ENCODE measurements at regions not wholly inside any gene's neighbourhood (a gene's known extent, or its start where the extent isn't known, plus 50 kb on each side); places are given as distances from the start of the nearest gene placed in this dataset.

GRCh38 chr20:11810311-11811083 lies 107.2 kb upstream of the BTBD3 start:
- intact Hi-C loops (cut with micrococcal nuclease; ENCODE audit: unreplicated experiment) = no loop called here
- BruUV-seq (replicated peaks) = no TSS peak
- H3K27me3 Mint-ChIP-seq (ENCODE audit: unreplicated experiment) = no peaks in the 10 kb centered on the region
- no peaks in the 10 kb centered on the region for H3K36me3 Mint-ChIP-seq (ENCODE audit: insufficient read depth, unreplicated experiment)
- H3K4me1 Mint-ChIP-seq (ENCODE audit: low read depth, unreplicated experiment) = peaks cover 8% of the 10 kb centered on the region
- CTCF ChIA-PET = no interaction called here
- DNase-seq = no peak
- TF ChIP-seq CTCF (IDR thresholded peaks at IDR 0.05; ENCODE audit: unreplicated experiment) = no peak
- H3K27ac Mint-ChIP-seq (ENCODE audit: unreplicated experiment) = no peak overlapping the region
- no peaks in the 10 kb centered on the region for H3K9me3 Mint-ChIP-seq (ENCODE audit: low read depth, unreplicated experiment)
- H3K4me3 Mint-ChIP-seq (ENCODE audit: low read depth, unreplicated experiment) = no peak overlapping the region

DNA sequence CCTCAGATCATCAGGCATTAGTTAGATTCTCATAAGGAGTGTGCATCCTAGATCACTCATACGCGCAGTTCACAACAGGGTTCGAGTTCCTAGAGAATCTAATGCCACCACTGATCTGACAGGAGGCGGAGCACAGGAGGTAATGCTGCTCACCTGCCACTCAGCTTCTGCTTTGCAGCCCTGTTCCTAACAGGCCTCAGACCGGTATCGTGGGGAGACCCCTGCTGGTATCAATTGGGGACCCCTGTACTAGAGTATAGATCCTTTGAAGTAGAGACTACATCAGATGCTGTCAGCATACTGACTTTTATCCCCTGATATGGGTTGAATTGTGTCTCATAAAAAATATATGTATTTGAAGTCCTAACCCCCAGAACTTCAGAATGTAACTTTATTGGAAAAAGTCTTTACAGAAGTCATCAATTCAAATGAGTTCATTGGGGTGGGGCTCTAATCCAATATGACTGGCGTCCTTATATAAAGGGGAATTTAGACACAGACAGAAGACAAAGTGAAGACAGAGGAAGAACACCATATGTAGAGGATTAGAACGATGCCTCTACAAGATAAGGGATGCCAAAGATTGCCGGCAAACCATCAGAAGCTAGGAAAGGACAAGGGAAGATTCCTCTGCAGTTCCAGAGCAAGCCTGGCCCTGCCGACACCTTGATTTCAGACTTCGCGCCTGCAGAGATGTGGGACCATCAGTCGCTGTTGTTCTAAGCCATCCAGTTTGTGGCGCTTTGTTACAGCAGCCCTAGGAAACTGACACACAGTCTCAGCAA lies 104.4 kb upstream of the BTBD3 start:
- intact Hi-C loops (cut with micrococcal nuclease; ENCODE audit: unreplicated experiment) = no loop called here
- H3K4me1 Mint-ChIP-seq (ENCODE audit: low read depth, unreplicated experiment) = peaks cover 8% of the 10 kb centered on the region
- CTCF ChIA-PET = no interaction called here
- H3K4me3 Mint-ChIP-seq (ENCODE audit: low read depth, unreplicated experiment) = no peak overlapping the region
- no peaks in the 10 kb centered on the region for H3K27me3 Mint-ChIP-seq (ENCODE audit: unreplicated experiment)
- no peak overlapping the region for H3K27ac Mint-ChIP-seq (ENCODE audit: unreplicated experiment)
- BruUV-seq (replicated peaks) = no TSS peak
- DNase-seq = no peak
- H3K9me3 Mint-ChIP-seq (ENCODE audit: low read depth, unreplicated experiment) = no peaks in the 10 kb centered on the region
- H3K36me3 Mint-ChIP-seq (ENCODE audit: insufficient read depth, unreplicated experiment) = no peaks in the 10 kb centered on the region
- no peak for TF ChIP-seq CTCF (IDR thresholded peaks at IDR 0.05; ENCODE audit: unreplicated experiment)

GRCh38 chr20:11814267-11814666 lies 103.4 kb upstream of the BTBD3 start:
- no TSS peak for BruUV-seq (replicated peaks)
- Mint-ChIP-seq H3K4me1 (ENCODE audit: low read depth, unreplicated experiment) (peaks cover 8% of the 10 kb centered on the region), H3K4me3 (ENCODE audit: low read depth, unreplicated experiment) (no peak overlapping the region), H3K9me3 (ENCODE audit: low read depth, unreplicated experiment) (no peaks in the 10 kb centered on the region), H3K36me3 (ENCODE audit: insufficient read depth, unreplicated experiment) (no peaks in the 10 kb centered on the region), H3K27ac (ENCODE audit: unreplicated experiment) (no peak overlapping the region), H3K27me3 (ENCODE audit: unreplicated experiment) (no peaks in the 10 kb centered on the region)
- intact Hi-C loops (cut with micrococcal nuclease; ENCODE audit: unreplicated experiment) = no loop called here
- no peak for DNase-seq
- TF ChIP-seq CTCF (IDR thresholded peaks at IDR 0.05; ENCODE audit: unreplicated experiment) = no peak
- CTCF ChIA-PET = no interaction called here

- peaks cover 5% of the 10 kb centered on the region for H3K4me1 Mint-ChIP-seq (ENCODE audit: low read depth, unreplicated experiment)
- H3K27me3 Mint-ChIP-seq (ENCODE audit: unreplicated experiment) = no peaks in the 10 kb centered on the region
- H3K36me3 Mint-ChIP-seq (ENCODE audit: insufficient read depth, unreplicated experiment) = no peaks in the 10 kb centered on the region
- no peak overlapping the region for H3K4me3 Mint-ChIP-seq (ENCODE audit: low read depth, unreplicated experiment)
- intact Hi-C loops (cut with micrococcal nuclease; ENCODE audit: unreplicated experiment) = no loop called here
- TF ChIP-seq CTCF (IDR thresholded peaks at IDR 0.05; ENCODE audit: unreplicated experiment) = no peak
- H3K27ac Mint-ChIP-seq (ENCODE audit: unreplicated experiment) = no peak overlapping the region
- BruUV-seq (replicated peaks) = no TSS peak
- H3K9me3 Mint-ChIP-seq (ENCODE audit: low read depth, unreplicated experiment) = no peaks in the 10 kb centered on the region
- DNase-seq = no peak
- CTCF ChIA-PET = no interaction called here
Measured at GRCh38 chr20:11820838-11821237, 96.9 kb upstream of the BTBD3 start.

Measured in Calu3 (cell line).